ENCODE measurements at regions not wholly inside any gene's neighbourhood (a gene's known extent, or its start where the extent isn't known, plus 50 kb on each side); places are given as distances from the start of the nearest gene placed in this dataset.
"Not testable (repeated sequence)": the region's sequence is repeated elsewhere in the genome, so short reads cannot be mapped to it uniquely, and the experiment has no call there.

DNA sequence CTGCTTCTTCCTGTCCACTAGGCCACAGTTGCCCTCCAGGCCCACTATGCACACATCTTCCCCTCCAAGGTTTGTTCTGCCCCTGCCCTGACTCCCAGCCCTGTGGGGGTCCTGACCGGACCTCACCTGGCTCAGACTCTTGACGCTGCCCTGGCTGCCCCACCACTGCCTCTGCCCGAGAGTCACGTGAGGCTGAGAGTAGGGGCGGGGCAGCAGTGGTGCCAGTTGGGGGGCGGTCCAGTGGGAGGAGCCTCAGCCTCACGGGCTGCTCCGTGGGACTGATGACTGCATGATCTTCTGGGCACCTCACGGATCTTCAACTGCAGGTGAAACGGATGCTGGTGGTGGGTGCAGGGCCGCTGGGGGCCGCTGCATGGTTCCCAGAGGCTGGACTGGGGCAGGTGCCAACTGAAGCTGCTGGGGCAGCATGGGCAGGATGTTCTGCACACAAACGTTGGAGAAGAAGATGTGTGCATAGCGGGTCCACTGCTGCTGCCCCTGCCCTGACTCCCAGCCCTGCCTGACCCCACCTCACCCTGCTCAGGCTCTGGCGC lies 77.6 kb downstream of the HHIPL2 start:
- FAIRE-seq, result not testable (repeated sequence)

DNA sequence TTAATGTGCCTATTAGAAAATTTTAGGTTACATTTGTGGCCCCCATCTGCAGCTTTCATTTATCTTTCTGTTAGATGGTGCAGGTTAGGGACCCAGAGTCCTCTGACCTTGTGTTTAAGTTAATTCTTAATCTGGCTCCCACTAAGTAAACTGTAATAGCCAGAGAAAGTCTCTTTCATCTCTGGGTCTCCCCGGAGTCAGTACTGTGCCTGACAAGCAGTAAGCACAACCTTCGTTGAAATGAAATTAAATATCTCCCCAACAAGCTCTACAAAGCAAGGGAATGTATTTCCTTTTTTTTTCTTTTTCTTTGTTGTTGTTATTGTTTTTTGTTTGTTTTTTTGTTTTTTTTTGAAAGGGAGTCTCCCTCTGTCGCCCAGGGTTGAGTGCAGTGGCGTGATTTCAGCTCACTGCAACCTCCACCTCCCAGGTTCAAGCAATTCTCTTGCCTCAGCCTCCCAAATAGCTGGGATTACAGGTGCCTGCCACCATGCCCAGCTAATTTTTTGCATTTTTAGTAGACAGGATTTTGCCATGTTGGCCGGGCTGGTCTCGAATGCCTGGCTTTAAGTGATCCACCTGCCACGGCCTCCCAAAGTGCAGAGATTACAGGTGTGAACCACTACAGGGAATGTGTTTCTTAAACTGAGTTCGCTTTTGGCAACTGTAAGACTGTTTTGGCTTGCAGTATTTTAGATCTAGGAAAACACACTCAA lies 81.6 kb downstream of the HHIPL2 start:
- FAIRE-seq, result no peak

DNA sequence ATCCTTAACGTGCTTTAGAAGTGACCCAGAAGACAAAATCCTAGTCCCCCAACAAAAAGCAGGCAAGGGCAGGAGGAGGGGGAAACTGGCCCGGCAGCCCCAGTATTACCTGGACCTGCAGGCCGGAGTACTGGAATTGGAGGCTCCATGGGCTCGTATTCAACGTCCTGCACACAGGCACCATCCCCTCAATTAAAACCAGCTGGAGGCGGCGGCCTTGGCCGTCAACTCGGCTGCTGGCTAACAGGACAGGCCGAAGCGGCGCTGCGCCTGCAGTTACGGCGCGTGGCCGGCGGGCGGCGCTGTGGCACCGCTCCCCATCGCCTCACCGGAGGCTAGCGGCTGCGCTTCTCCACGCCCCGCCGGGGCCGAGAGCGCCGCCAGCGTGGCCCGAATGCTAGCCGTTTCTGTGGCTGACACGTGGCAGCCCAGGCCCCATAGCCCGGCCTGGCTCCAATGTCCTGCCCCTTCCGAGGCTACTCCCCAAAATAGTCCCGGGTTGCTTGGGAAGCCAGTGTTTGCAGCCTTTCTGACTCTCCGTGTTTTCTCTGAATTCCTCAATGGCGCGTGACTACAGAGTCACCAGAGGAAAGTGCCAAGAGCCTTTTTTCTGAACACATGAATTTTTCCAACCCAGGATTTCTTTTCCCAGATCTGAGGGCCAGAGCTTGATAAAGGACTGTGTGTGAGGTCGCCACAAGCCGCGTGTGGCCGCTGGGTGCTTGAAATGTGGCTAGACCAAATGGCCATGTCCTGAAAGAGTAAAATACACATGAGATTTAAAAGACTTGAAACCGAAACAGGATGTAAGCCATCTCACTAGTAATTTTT lies 82.5 kb downstream of the HHIPL2 start:
- no peak for FAIRE-seq

DNA sequence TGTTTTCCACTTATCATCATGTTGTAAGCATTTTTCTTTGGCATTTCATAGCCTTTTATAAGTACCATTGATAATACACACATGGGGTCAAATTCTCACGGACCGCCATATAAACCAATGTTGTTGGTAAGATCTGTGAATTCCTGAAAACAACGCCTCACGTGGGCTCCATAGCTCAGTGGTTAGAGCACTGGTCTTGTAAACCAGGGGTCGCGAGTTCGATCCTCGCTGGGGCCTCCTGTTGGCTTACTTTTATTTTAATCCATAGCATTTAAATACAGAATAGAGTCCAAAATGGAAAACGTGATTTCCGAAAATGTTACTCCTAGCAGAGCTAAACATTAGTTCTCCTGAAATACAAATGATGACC lies 83.1 kb downstream of the HHIPL2 start:
- FAIRE-seq, result peak; percentile 79

DNA sequence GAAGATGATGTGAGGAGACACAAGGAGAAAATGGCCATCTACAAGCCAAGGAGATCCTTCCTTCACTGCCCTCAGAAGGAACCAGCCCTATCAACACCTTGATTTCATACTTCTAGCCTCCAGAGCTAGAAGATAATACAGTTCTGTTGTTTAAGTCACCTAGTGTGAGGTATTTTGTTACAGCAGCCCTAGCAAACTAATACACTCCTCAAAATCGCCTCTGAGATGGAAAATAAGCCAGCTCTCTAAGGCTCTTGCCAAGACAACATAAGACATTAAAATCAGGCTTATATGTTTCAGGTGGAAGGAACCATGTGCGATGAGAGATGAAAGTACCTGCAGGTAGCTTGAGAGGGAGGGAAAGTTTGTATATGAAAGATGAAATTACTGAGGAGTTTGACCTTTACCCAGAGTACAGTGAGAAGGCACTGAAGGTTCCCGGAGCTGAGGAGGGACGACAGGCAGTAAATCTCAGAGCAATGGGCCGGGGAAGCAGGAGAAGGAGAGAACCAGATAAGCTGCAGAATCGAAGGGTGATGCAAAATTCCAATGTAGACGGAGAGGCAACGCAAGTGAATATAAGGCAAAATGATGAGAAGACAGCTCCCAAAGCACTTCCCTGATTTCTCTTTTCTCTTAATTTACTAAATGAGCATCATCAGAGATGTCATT lies 84.7 kb downstream of the HHIPL2 start:
- no peak for FAIRE-seq

DNA sequence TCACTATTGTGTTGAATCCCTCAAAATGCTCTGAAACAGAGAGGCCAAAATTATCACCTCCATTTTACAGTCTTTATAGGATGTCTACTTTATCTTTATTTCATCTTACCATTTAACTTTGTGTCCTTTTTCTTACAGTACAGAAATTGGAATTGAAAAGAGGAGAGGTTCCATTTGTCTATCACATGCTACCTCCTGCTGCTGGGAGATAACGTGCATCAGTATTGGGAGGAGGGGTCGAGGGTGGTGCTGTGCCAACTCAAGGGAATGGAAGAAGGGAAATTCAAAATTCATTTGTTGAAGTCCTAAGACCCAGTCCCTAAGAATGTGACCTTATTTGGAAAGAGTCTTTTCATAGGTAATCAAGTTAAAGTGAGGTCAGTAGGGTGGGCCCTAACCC lies 85.3 kb downstream of the HHIPL2 start:
- no peak for FAIRE-seq

DNA sequence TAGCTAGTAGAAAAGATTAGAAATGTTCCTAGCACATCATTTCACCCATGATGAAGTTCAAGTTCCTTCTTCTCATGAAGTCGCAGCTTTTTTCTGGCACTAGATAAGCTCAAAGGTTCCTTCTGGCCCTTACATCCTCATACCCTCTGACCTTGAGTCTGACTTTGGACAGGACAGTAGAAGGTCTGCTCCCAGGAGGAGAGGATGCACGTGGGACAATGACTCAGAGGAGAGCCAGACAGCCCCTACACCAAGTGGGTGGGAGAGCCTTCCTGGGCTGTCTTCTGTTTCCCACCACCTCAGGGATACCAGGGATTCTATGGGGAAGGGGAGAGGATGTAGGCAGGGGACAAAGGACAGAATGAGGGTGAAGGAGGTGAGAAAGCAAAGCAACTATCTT lies 86.0 kb downstream of the HHIPL2 start:
- no peak for FAIRE-seq

DNA sequence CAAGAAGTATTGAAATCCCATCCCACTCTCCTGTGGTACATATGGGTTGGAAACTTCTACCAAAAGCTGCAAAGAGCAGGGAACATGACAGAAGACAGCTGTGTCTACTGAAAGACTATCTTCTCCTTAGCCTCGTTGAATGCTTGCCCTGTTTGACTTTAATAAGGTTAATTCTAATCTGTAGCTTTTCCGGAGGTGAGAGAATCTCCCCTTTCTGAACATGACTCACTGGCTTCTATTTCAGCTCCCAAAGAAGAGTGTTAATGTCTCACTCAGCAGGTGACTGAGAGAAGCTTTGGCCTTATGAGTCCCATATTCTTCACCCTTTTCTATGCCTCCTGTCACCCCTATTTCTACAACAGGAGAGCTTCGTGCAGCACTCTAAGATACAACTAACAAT lies 88.3 kb downstream of the HHIPL2 start:
- FAIRE-seq, result no peak

DNA sequence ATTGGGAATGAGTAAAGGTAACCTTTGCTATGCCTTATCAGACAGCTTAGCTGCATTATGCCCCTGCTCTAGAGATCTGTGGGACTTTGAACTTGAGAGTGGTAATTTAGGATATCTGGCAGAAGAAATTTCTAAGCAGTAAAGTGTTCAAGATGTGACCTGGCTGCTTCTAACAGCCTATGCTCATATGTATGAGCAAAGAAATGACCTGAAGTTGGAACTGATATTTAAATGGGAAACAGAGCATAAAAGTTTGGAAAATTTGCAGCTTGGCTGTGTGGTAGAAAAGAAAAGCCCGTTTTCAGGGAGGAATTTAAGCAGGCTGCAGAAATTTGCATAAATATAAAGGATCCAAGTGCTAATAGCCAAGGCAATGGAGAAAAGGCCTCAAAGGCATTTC lies 90.4 kb downstream of the HHIPL2 start:
- no peak for FAIRE-seq

DNA sequence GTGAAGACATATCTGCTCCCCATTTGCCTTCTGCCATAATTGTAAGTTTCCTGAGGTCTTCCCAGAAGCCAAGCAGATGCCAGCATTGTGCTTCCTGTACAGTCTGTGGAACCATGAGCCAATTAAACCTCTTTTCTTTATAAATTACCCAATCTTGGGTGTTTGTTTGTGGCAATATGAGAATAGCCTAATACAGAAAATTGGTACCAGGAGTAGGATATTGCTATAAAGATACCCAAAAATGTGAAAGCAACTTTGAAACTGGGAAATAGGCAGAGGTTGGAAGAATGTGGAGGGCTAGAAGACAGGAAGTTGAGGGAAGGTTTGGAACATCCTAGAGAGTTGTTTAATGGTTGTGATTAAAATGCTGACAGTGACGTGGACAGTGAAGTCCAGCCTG lies 90.8 kb downstream of the HHIPL2 start:
- FAIRE-seq, result no peak

DNA sequence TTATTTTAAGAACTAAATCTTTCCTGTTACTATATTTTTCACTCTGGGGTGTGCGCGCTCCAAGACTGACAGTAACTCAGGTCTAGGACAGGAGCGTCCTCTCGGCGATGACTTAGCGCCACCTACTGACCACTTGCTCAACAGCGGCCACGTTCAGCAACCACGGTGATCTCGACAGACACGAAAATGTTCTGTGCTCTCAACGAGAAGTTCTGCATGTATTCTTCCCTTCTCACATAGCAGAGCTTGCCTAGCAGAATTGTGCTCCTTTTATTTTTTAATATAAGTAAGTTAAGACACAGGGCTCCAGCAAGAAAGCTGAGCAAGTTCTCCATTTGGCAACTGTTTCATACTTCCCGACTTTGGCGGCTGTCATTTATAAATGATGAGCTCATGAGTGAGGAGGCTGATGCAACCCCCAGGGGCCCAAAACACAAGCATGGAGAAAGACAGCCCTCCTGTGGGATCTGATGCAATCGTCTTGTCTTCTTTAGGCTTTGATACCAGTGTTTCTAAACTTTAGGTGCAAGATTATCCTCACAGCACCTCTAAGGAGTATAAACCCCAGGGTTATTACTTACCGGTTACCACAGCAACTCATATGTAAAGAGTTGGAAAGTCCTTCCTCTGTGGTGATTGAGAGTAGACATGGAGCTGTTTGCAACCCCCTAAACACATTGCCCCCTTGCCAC lies 92.6 kb downstream of the HHIPL2 start:
- FAIRE-seq, result peak; percentile 96

DNA sequence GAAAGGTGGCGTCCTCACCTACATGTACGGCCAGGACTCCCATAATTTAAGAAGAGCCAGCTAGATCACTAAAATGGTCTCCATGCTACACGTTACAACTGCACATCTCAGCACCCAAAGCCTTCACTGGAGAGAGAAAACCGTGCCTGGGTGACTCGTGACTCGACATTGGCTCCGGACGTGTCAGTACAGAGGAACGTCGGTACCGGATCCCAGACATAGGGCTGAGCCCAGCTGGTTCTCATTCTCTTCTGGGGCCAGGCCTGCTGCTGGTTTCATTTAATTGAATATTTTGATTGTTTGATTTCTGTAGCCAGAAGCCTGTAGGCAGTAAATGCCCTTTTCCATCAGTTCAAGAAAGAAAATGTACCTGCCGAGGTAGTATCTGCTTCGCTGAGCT lies 93.1 kb downstream of the HHIPL2 start:
- FAIRE-seq, result peak; percentile 30

DNA sequence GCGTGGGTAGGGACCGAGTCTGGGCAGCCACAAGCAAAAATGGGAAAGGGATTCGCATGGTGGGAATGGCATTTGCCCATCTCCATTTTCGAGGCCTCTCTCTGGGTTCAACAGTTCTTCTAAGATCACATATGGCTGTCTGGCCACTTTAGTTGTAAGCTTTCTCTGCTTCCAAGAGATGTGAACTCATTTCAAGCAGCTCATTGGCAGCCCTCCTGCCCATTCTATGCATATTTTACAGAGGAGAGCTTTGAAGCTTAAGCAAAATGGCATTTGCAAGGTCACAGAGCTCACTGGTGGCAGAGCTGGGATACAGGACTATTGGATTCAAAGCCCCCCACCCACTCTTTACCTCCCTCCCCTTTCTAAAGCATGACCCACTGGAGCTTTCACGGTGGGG lies 93.7 kb downstream of the HHIPL2 start:
- FAIRE-seq, result no peak

DNA sequence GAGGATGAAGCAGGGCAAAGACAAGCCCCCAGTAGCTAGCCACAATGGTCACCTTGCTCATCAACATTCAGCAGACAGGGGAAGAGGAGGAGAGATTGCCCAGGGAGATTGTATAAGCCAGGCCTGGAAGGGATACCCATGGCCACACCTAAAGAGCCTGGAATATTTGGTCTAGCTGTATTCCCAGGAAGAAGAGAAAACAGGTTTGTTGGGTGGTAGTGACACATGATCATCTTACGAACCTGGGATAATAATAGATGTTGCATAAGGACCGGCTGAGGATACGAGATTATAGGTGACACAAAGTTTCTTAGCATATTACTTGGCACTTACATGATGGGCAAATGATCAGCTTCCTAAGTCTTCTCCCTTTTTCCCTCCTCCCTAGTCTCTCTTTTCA lies 95.9 kb downstream of the HHIPL2 start:
- no peak for FAIRE-seq

DNA sequence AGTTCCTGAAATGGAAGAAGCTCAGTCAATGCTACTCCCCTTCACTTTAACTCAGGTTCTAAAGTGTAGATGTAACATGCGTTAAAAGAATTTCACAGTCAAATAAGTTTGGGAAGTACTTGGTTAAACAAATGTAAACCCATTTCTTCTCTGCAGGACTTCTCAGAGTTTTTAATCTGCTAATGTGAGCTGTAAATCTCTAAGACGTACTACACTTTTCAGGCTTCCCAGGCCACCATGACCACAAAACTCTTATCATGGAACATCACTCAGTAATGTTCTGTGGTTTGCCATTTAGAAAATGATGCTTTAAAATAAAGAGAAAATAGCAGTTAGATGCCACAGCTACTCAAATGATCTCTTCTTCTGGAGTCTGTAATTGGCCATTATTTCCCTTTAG lies 104.3 kb downstream of the HHIPL2 start:
- no peak for FAIRE-seq

DNA sequence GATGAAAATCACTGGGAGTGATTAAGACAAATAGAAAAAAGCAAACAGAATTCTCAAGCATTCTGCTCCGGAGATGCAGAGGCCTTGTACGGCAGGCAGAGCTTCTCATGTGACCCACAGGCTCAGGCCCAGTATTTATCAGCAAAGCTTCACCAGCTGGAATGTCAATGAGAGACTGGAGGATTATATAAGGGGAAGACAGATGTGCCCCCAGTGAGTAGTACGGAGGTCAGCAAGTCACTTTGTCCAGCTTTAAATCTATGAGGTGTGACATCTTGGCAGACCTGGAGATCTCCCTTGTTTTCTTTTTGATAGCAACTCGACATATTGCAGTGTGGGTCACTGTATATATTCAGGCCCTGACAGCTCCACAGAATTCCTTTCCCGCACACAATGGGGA lies 106.8 kb downstream of the HHIPL2 start:
- no peak for FAIRE-seq

DNA sequence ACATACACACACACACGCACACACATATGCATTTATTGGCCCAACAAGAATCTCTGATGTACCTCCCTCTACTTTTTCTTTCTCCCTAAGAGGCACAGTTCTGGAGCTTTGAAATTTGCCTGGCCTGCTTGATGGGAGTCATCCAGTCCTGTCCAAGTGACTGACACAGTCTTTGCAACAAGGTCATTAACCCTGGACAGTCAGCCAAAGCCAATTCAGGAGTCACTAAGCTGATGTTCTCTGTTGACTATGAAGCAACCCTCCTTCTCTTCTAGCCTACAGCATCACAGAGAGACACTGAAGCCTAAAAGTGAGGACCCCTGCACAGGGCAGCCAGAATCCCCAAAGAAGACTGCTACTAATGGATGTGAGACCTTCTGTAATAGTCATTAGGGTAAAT lies 123.1 kb downstream of the HHIPL2 start:
- FAIRE-seq, result no peak

DNA sequence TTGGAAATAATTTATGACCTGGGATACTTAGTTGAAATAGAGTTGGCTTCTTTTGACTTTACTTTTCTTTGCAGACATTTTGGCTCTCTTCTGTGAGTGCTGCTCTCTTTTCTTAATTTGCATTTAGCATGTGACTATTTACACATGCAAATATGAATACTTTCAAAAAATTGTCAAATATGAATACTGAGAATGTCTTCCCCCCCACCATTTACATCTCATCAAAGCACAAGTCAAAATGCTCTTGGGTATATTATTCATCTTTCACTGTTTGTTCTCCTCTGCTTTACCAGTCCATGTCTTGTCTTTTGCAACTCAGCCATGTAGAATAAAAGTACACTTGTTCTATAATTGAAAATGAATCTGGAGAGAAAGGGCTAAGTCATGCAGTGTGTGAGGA lies 126.5 kb downstream of the HHIPL2 start:
- FAIRE-seq, result no peak

DNA sequence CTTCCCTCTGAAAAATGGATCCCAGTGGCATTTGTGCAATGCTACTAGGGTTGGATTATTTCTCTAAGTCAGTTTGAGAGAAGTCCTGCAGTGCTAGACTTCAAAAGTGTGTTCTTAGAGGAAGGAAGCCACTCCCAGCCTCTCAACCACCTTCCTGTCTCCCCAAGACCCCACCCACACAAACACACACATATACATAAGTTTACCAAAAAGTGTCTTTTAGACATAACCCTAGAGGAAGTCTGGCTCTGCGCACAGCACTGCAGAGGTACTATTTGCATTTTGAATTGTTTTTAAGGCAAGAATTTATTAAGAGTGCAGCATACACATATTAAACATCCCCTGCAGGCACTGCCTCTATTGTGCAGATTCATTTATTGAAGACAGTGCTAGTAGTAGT lies 127.3 kb downstream of the HHIPL2 start:
- no peak for FAIRE-seq

DNA sequence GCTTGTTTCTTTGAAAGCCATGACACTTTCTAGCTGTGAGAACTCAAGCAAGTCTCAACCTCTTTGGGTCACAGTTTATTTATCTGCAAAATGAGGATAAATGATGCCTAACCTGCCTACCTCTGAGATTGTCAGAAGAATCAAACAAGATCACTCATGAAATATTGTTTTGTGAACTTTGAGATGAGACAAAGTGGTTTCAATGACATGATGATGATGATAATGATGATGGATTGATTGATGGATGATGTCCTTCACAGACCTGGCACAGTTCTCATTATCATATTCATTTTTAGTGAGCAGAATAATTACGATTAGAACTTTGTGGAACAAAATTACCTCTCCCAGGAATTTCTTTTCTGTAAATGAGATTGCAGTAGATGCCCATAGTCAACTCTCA lies 129.2 kb downstream of the HHIPL2 start:
- FAIRE-seq, result no peak

DNA sequence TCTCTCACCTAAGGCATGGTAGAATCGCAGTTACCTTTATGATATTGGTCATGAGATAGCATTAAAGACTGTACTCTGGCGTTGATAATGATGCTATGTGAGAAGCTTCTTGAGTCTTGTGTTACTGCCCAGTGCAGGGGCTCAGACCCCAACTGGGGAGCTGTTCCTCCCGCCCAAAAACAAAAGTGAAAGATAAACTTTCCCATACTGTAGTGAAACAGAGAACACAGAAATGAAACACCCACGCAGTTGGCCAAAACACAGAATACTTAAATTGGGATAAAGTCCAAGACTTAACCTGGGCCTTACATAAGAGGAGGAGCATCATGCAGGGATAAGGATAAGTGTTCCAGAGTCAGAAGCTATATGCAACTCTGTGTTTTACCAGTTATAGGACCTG lies 130.6 kb downstream of the HHIPL2 start:
- FAIRE-seq, result no peak

DNA sequence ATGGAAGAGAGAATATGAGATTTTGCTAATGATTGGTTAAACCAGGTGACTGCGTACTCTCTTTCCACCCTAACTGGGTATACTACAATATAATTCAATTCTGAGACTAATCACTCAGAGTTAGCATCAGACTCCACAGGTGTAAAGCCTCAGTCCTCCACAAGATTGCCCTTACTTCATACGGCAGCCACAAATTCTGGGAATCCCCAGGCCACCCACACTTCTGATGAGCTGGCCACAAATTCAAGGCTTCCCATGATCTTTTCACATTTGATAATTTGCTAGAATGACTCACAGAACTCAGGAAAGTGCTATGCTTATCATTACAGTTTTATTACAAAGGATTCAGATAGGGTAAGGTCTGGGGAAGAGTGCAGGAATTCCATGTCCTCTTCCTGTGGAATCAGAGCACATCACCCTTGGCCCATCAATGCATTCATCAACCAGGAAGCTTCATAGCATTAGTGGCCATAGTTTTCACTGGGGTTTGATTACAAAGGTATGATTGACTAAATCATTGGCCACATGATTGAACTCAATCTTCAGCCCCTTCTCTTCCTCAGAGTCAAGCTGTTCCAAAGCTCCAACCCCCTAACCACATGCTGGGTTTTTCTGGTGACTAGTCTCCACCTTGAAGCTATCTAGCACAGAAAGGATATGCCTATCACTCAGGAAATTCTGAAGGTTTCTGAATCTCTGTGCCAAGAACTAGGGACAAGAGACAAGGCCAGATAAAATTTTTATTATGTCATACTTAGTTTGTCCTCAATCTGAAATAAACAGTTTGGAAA lies 131.7 kb downstream of the HHIPL2 start:
- no peak for FAIRE-seq
